ENCODE measurements at regions not wholly inside any gene's neighbourhood (a gene's known extent, or its start where the extent isn't known, plus 50 kb on each side); places are given as distances from the start of the nearest gene placed in this dataset.

DNA sequence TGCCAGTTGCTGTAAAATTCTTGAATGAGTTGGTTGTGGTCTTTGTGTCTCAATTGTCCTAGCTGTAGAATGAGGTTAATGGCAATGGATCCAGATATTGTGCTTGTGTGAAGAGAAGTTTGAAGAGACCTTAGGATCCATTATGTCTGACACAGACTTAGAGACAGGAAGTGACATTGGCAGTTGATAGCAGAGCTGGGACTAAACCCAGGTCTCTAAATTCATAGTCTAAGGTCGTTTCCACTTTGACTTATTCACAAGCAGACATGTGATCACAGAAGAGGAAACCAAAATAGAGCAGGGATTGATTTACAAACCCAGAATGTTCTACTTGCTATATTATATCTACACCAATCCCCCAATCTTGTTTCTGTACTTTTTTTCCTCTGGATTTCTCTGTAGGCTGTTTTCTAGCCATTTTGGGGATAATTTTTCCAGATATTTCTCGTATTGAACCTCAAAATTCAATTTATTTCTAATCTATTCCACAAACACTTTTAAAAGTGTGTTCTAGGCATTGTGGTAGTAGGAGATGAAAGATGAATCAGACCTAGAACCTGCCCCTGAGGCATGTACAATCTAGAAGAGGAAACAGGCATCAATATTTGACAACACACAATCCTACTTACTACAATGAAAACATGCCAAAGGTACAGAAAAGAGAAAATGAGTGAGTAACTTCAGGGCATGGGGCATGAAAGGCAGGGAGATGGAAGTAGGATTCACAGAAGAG, 123.3 kb downstream of the NFKBIZ start:
- TF ChIP-seq, protein P1, sequence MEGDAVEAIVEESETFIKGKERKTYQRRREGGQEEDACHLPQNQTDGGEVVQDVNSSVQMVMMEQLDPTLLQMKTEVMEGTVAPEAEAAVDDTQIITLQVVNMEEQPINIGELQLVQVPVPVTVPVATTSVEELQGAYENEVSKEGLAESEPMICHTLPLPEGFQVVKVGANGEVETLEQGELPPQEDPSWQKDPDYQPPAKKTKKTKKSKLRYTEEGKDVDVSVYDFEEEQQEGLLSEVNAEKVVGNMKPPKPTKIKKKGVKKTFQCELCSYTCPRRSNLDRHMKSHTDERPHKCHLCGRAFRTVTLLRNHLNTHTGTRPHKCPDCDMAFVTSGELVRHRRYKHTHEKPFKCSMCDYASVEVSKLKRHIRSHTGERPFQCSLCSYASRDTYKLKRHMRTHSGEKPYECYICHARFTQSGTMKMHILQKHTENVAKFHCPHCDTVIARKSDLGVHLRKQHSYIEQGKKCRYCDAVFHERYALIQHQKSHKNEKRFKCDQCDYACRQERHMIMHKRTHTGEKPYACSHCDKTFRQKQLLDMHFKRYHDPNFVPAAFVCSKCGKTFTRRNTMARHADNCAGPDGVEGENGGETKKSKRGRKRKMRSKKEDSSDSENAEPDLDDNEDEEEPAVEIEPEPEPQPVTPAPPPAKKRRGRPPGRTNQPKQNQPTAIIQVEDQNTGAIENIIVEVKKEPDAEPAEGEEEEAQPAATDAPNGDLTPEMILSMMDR (IDR thresholded peaks at IDR 0.05): no peak
- TF ChIP-seq EZH2 (IDR thresholded peaks at IDR 0.05; ENCODE audit: borderline replicate concordance, insufficient read depth, low read depth, low read length, poor library complexity, severe bottlenecking): no peak

All from B cell (primary cell).